ENCODE measurements at regions not wholly inside any gene's neighbourhood (a gene's known extent, or its start where the extent isn't known, plus 50 kb on each side); places are given as distances from the start of the nearest gene placed in this dataset.

GRCh38 chrX:40513012-40513411, 67.8 kb upstream of the ATP6AP2 start (continued):
- no peak for TF ChIP-seq SOX6 (IDR thresholded peaks at IDR 0.05)
- peak; percentile 71; the same call in 1 of the 2 replicates for TF ChIP-seq SOX6 (CRISPR knock-in tag; IDR thresholded peaks at IDR 0.05)
- no peak for TF ChIP-seq BCL3 (CRISPR knock-in tag; IDR thresholded peaks at IDR 0.05)
- 0 out of 2 replicates have a peak, but pooled peaks have one; percentile 30 for TF ChIP-seq MIER3 (CRISPR knock-in tag; IDR thresholded peaks at IDR 0.05; ENCODE audit: borderline replicate concordance)
- TF ChIP-seq KDM3A (CRISPR knock-in tag; IDR thresholded peaks at IDR 0.05; ENCODE audit: low read depth), result 0 out of 2 replicates have a peak, but pooled peaks have one; percentile 24
- TF ChIP-seq, protein P1, sequence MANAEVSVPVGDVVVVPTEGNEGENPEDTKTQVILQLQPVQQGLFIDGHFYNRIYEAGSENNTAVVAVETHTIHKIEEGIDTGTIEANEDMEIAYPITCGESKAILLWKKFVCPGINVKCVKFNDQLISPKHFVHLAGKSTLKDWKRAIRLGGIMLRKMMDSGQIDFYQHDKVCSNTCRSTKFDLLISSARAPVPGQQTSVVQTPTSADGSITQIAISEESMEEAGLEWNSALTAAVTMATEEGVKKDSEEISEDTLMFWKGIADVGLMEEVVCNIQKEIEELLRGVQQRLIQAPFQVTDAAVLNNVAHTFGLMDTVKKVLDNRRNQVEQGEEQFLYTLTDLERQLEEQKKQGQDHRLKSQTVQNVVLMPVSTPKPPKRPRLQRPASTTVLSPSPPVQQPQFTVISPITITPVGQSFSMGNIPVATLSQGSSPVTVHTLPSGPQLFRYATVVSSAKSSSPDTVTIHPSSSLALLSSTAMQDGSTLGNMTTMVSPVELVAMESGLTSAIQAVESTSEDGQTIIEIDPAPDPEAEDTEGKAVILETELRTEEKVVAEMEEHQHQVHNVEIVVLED (CRISPR knock-in tag; IDR thresholded peaks at IDR 0.05; ENCODE audit: borderline replicate concordance), result no peak
- TF ChIP-seq NCOR1 (IDR thresholded peaks at IDR 0.05; ENCODE audit: borderline replicate concordance, low read length), result peak; percentile 55; the same call in 1 of the 2 replicates
- TF ChIP-seq ZFP1 (CRISPR knock-in tag; IDR thresholded peaks at IDR 0.05), result no peak
- no peak for TF ChIP-seq ZNF10 (CRISPR knock-in tag; IDR thresholded peaks at IDR 0.05; ENCODE audit: borderline replicate concordance, low read depth)
- TF ChIP-seq STAT5B (CRISPR knock-in tag; IDR thresholded peaks at IDR 0.05), result no peak
- TF ChIP-seq MAFK (conservative IDR thresholded peaks at IDR 0.05 in 1 of 2, IDR thresholded peaks at IDR 0.05 in 1 of 2; ENCODE audit: low read length in 2 of 2), result no peak
- TF ChIP-seq RFXAP (CRISPR knock-in tag; IDR thresholded peaks at IDR 0.05; ENCODE audit: borderline replicate concordance), result peak; percentile 69; the same call in 1 of the 2 replicates
- peak; percentile 50; the same call in 1 of the 2 replicates for TF ChIP-seq ZNF556 (CRISPR knock-in tag; IDR thresholded peaks at IDR 0.05; ENCODE audit: borderline replicate concordance)
- TF ChIP-seq RAD21 (CRISPR knock-in tag; IDR thresholded peaks at IDR 0.05), result no peak
- no peak for TF ChIP-seq E2F1 (CRISPR knock-in tag; IDR thresholded peaks at IDR 0.05)
- TF ChIP-seq ZNF737 (CRISPR knock-in tag; IDR thresholded peaks at IDR 0.05; ENCODE audit: borderline replicate concordance), result no peak
- TF ChIP-seq PITX1 (CRISPR knock-in tag; IDR thresholded peaks at IDR 0.05), result peak; percentile 65; the same call in 1 of the 2 replicates
- TF ChIP-seq TBX2 (CRISPR knock-in tag; IDR thresholded peaks at IDR 0.05; ENCODE audit: borderline replicate concordance), result peak; percentile 49; the same call in 1 of the 2 replicates
- TF ChIP-seq SOX5 (CRISPR knock-in tag; IDR thresholded peaks at IDR 0.05; ENCODE audit: borderline replicate concordance), result peak; percentile 47; the same call in 1 of the 2 replicates
- TF ChIP-seq ZNF354B (CRISPR knock-in tag; IDR thresholded peaks at IDR 0.05), result no peak
- TF ChIP-seq ZNF782 (CRISPR knock-in tag; IDR thresholded peaks at IDR 0.05; ENCODE audit: borderline replicate concordance), result peak; percentile 71; the same call in 1 of the 2 replicates
- TF ChIP-seq, protein P2, sequence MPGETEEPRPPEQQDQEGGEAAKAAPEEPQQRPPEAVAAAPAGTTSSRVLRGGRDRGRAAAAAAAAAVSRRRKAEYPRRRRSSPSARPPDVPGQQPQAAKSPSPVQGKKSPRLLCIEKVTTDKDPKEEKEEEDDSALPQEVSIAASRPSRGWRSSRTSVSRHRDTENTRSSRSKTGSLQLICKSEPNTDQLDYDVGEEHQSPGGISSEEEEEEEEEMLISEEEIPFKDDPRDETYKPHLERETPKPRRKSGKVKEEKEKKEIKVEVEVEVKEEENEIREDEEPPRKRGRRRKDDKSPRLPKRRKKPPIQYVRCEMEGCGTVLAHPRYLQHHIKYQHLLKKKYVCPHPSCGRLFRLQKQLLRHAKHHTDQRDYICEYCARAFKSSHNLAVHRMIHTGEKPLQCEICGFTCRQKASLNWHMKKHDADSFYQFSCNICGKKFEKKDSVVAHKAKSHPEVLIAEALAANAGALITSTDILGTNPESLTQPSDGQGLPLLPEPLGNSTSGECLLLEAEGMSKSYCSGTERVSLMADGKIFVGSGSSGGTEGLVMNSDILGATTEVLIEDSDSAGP (CRISPR knock-in tag; IDR thresholded peaks at IDR 0.05; ENCODE audit: borderline replicate concordance), result peak; percentile 16; the same call in 1 of the 2 replicates
- peak; percentile 69; the same call in 1 of the 2 replicates for TF ChIP-seq HDAC2 (CRISPR knock-in tag; IDR thresholded peaks at IDR 0.05)

Data from HepG2 (cell line).